ENCODE measurements at regions not wholly inside any gene's neighbourhood (a gene's known extent, or its start where the extent isn't known, plus 50 kb on each side); places are given as distances from the start of the nearest gene placed in this dataset.
"Not testable (repeated sequence)": the region's sequence is repeated elsewhere in the genome, so short reads cannot be mapped to it uniquely, and the experiment has no call there.

- no peak for DNase-seq
These were observed 258.9 kb upstream of the PCDH9 start for GRCh38 chr13:67489016-67489415.

GRCh38 chr13:67481445-67481844, 251.3 kb upstream of the PCDH9 start:
- DNase-seq: no peak

- no peak for DNase-seq
These were observed 244.0 kb upstream of the PCDH9 start for GRCh38 chr13:67474115-67474514.

GRCh38 chr13:67469623-67470022, 239.5 kb upstream of the PCDH9 start:
- DNase-seq: no peak

GRCh38 chr13:67466569-67466968, 236.4 kb upstream of the PCDH9 start:
- DNase-seq: no peak

GRCh38 chr13:67464154-67464553, 234.0 kb upstream of the PCDH9 start:
- no peak for DNase-seq

GRCh38 chr13:67462098-67462497, 232.0 kb upstream of the PCDH9 start:
- DNase-seq: no peak

GRCh38 chr13:67452526-67452925, 222.4 kb upstream of the PCDH9 start:
- not testable (repeated sequence) for DNase-seq

GRCh38 chr13:67445436-67445835, 215.3 kb upstream of the PCDH9 start:
- DNase-seq: no peak

- no peak for DNase-seq
These were observed 213.8 kb upstream of the PCDH9 start for GRCh38 chr13:67443923-67444322.

GRCh38 chr13:67440236-67440975, 210.3 kb upstream of the PCDH9 start:
- peak; percentile 76 for DNase-seq

- no peak for DNase-seq
These were observed 209.2 kb upstream of the PCDH9 start for GRCh38 chr13:67439365-67439764.

- DNase-seq: peak; percentile 56
These were observed 208.3 kb upstream of the PCDH9 start for GRCh38 chr13:67438465-67438864.

GRCh38 chr13:67437244-67437643, 207.1 kb upstream of the PCDH9 start:
- no peak for DNase-seq

GRCh38 chr13:67421475-67421874, 191.3 kb upstream of the PCDH9 start:
- DNase-seq: no peak

GRCh38 chr13:67416047-67416925, 186.2 kb upstream of the PCDH9 start:
- no peak for DNase-seq

GRCh38 chr13:67410645-67411044, 180.5 kb upstream of the PCDH9 start:
- no peak for DNase-seq

GRCh38 chr13:67408798-67409197, 178.7 kb upstream of the PCDH9 start:
- DNase-seq: no peak

- DNase-seq: no peak
These were observed 172.4 kb upstream of the PCDH9 start for GRCh38 chr13:67402546-67402945.

- DNase-seq: no peak
These were observed 165.4 kb upstream of the PCDH9 start for GRCh38 chr13:67395577-67395976.

- DNase-seq: no peak
These were observed 161.9 kb upstream of the PCDH9 start for GRCh38 chr13:67392014-67392413.

- no peak for DNase-seq
These were observed 160.4 kb upstream of the PCDH9 start for GRCh38 chr13:67390462-67391086.

GRCh38 chr13:67389171-67389570, 159.0 kb upstream of the PCDH9 start:
- no peak for DNase-seq

All from hematopoietic multipotent progenitor cell treated with erythropoietin and hydrocortisone succinate and interleukin-3 and kit ligand, for 6 days (in vitro differentiated cells).